Vagina (tissue), 2 donors: ENCODE measurements at regions not wholly inside any gene's neighbourhood (a gene's known extent, or its start where the extent isn't known, plus 50 kb on each side); places are given as distances from the start of the nearest gene placed in this dataset.

ENCODE experiments used
- POLR2AphosphoS5 ChIP-seq, 2 donors: sonication (generic); formaldehyde crosslinking; IDR thresholded peaks; one replicate each; pipeline ENCODE4 v1.9.0; 2017; ENCODE audit warnings: antibody characterized with exemption in 2 of 2, mild to moderate bottlenecking in 2 of 2, low read depth in 1 of 2; ENCODE audit not compliant: insufficient read depth in 1 of 2
- TF ChIP-seq, protein P1 (sequence below), 3 experiments: fragments of 450-650 bp in 2 of 3; fragments of 200-600 bp in 1 of 3; sonication (generic) in 1 of 3; IDR thresholded peaks; one replicate each; pipeline ENCODE4 v1.5.1; 2017 to 2019; ENCODE audit warnings: antibody characterized with exemption in 3 of 3, mild to moderate bottlenecking in 2 of 3, moderate library complexity in 2 of 3

DNA sequence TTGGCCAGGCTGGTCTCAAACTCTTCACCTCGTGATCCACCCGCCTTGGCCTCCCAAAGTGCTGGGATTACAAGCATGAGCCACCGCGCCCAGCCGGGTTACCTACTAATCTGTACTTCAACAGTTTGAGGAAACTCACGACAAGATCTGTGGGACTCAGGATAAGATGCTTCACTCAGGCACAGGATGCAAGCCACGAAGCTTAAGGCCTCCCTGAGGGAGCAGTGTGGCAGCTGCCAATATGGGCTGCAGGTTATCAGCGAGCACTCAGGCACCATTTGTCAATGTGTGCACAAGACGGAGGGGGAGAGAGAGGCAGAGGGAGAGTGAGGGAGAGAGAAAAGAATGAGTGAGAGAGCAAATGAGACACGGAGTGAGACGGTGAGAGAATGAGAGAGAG, 173.6 kb upstream of the RAB6C start:
- TF ChIP-seq, protein P1, sequence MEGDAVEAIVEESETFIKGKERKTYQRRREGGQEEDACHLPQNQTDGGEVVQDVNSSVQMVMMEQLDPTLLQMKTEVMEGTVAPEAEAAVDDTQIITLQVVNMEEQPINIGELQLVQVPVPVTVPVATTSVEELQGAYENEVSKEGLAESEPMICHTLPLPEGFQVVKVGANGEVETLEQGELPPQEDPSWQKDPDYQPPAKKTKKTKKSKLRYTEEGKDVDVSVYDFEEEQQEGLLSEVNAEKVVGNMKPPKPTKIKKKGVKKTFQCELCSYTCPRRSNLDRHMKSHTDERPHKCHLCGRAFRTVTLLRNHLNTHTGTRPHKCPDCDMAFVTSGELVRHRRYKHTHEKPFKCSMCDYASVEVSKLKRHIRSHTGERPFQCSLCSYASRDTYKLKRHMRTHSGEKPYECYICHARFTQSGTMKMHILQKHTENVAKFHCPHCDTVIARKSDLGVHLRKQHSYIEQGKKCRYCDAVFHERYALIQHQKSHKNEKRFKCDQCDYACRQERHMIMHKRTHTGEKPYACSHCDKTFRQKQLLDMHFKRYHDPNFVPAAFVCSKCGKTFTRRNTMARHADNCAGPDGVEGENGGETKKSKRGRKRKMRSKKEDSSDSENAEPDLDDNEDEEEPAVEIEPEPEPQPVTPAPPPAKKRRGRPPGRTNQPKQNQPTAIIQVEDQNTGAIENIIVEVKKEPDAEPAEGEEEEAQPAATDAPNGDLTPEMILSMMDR (IDR thresholded peaks at IDR 0.05): no peak
- no peak for TF ChIP-seq POLR2AphosphoS5 (IDR thresholded peaks at IDR 0.05; ENCODE audit: insufficient read depth in 1 of 2, low read depth in 1 of 2)
